Smooth muscle cell (in vitro differentiated cells): ENCODE measurements at regions not wholly inside any gene's neighbourhood (a gene's known extent, or its start where the extent isn't known, plus 50 kb on each side); places are given as distances from the start of the nearest gene placed in this dataset.

Experiments
- DNase-seq: peaks from one replicate; lab custom pipeline; 2025; ENCODE audit not compliant: unreplicated experiment; lab: John Stamatoyannopoulos, UW
- H2AFZ ChIP-seq: fragments of 200-600 bp; sonication (generic); 2 replicates; pipeline ENCODE4 v1.6.0; 2016; ENCODE audit warnings: antibody characterized with exemption, low read depth, mild to moderate bottlenecking
- H3F3A ChIP-seq: fragments of 200-600 bp; sonication (generic); 2 replicates; pipeline ENCODE4 v1.6.0; 2017; ENCODE audit warnings: antibody characterized with exemption, low read depth
- H3K27ac ChIP-seq: fragments of 200-600 bp; sonication (generic); 2 replicates; pipeline ENCODE4 v1.5.1; 2016; ENCODE audit warnings: low read depth, mild to moderate bottlenecking
- H3K27me3 ChIP-seq: fragments of 200-600 bp; sonication (generic); 2 replicates; pipeline ENCODE4 v1.6.1; 2016; ENCODE audit warnings: low read depth, mild to moderate bottlenecking
- H3K36me3 ChIP-seq: fragments of 200-600 bp; sonication (generic); 2 replicates; pipeline ENCODE4 v1.5.1; 2016; ENCODE audit warnings: low read depth
- H3K4me1 ChIP-seq: fragments of 200-600 bp; sonication (generic); 2 replicates; pipeline ENCODE4 v1.5.1; 2016; ENCODE audit warnings: low read depth
- H3K4me2 ChIP-seq: fragments of 200-600 bp; sonication (generic); 2 replicates; pipeline ENCODE4 v1.6.0; 2016; ENCODE audit warnings: mild to moderate bottlenecking
- H3K4me3 ChIP-seq: fragments of 200-600 bp; sonication (generic); 2 replicates; pipeline ENCODE4 v1.5.1; 2016; ENCODE audit warnings: mild to moderate bottlenecking
- H3K79me2 ChIP-seq: fragments of 200-600 bp; sonication (generic); 2 replicates; pipeline ENCODE4 v1.6.0; 2016; ENCODE audit warnings: low read depth, mild to moderate bottlenecking
- H3K9ac ChIP-seq: fragments of 200-600 bp; sonication (generic); 2 replicates; pipeline ENCODE4 v1.6.0; 2016; ENCODE audit warnings: low read depth
- H3K9me3 ChIP-seq: fragments of 200-600 bp; sonication (generic); replicated peaks from 2 replicates; pipeline ENCODE4 v1.5.1; 2016; ENCODE audit warnings: low read depth
- H4K20me1 ChIP-seq: fragments of 200-600 bp; sonication (generic); 2 replicates; pipeline ENCODE4 v1.6.0; 2016; ENCODE audit warnings: low read depth
- WGBS: methylation state at CpG from one replicate; pipeline ENCODE4 v1.1.7; 2016; ENCODE audit warnings: low lambda C conversion rate; 5-methylcytosine and 5-hydroxymethylcytosine counted together
- TF ChIP-seq, protein P1 (sequence below): fragments of 200-600 bp; sonication (generic); IDR thresholded peaks from 2 replicates; pipeline ENCODE4 v1.5.1; 2017; ENCODE audit warnings: borderline replicate concordance, mild to moderate bottlenecking, antibody characterized with exemption; ENCODE audit not compliant: insufficient read depth, poor library complexity, severe bottlenecking

DNA sequence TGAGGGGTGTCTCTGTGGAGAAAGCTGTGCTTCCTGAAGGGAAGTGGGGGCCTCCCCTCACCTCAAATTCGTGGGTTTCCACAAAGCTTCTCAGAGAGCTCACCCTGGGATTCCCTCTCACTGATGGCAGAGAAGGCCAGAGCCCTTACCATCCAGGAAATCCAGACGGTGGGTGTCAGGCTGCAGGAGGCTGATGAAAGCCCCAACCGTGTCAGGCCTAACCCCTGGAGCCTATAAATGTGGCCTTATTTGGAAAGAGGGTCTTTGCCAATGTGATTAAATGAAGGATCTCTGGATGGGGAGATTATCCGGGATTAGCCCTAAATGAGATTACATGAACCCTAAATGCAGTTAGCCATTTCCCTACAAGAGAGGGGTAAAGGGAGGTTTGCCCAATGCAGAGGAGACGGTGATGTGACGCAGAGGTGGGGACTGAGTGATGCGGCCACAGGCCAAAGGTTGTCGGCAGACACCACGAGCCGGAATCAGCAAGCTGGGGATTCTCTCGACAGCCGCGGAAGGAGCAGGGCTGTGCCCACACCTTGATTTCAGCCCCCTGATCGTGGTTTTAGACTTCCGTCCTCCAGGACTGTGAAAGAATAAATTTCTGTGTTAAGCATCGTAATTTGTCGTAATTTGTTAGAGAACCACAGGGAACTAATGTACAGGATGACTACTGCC, 82.6 kb downstream of the TOMM20 start:
- no peaks in the 10 kb centered on the region for H3K27me3 ChIP-seq
- peaks cover 5% of the 10 kb centered on the region for H3K4me1 ChIP-seq
- H3K4me2 ChIP-seq, result no peak overlapping the region
- WGBS, result 88% methylated on average over 17 of the region's 17 CpGs
- no peaks in the 10 kb centered on the region for H3K36me3 ChIP-seq
- no peak overlapping the region for H2AFZ ChIP-seq
- DNase-seq, result no peak
- no peaks in the 10 kb centered on the region for H4K20me1 ChIP-seq
- peak overlapping the region; percentile 1 for H3K27ac ChIP-seq
- TF ChIP-seq, protein P1, sequence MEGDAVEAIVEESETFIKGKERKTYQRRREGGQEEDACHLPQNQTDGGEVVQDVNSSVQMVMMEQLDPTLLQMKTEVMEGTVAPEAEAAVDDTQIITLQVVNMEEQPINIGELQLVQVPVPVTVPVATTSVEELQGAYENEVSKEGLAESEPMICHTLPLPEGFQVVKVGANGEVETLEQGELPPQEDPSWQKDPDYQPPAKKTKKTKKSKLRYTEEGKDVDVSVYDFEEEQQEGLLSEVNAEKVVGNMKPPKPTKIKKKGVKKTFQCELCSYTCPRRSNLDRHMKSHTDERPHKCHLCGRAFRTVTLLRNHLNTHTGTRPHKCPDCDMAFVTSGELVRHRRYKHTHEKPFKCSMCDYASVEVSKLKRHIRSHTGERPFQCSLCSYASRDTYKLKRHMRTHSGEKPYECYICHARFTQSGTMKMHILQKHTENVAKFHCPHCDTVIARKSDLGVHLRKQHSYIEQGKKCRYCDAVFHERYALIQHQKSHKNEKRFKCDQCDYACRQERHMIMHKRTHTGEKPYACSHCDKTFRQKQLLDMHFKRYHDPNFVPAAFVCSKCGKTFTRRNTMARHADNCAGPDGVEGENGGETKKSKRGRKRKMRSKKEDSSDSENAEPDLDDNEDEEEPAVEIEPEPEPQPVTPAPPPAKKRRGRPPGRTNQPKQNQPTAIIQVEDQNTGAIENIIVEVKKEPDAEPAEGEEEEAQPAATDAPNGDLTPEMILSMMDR, result no peak
- no peak overlapping the region for H3K4me3 ChIP-seq
- no peaks in the 10 kb centered on the region for H3K9me3 ChIP-seq
- H3F3A ChIP-seq, result peaks cover 4% of the 10 kb centered on the region
- H3K9ac ChIP-seq, result no peak overlapping the region
- no peaks in the 10 kb centered on the region for H3K79me2 ChIP-seq

DNA sequence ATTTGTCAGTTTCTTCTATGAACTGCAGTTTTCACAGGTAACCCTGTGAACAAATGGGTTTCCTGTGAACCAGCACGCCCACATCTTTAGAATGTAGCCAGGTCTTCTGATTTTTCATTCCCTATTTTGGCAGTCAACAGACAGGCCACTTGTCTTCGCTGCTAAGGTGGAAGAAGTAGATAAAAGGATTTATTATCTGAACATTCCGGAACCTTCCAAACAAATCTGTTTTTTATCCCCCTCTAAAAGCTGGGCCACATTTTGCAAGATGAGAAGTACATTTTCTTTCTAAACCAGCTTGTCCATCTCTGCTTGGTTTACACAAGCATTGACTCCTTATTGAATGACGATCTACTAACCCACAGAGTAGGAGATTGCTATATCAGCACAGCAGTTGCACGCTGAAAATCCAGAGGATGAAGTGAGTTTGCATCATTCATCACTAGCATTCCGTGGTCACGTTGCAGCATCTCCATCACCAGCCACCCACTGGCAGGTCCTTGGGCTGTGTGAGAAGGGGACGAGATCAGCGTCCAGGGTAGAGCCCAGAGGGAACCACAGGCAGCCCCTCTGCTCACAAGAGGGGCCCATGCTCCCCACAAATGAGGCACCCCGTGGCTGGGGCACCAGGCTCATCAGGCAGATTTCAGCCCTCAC, 83.5 kb downstream of the TOMM20 start:
- no peaks in the 10 kb centered on the region for H3K79me2 ChIP-seq
- peaks cover 5% of the 10 kb centered on the region for H3K4me1 ChIP-seq
- no peaks in the 10 kb centered on the region for H3K27me3 ChIP-seq
- H3K9me3 ChIP-seq, result no peaks in the 10 kb centered on the region
- no peak overlapping the region for H3K4me2 ChIP-seq
- H3K4me3 ChIP-seq, result no peak overlapping the region
- no peak overlapping the region for H2AFZ ChIP-seq
- WGBS, result 46% methylated on average over 10 of the region's 10 CpGs
- H3K27ac ChIP-seq, result peak overlapping the region; percentile 1
- TF ChIP-seq, protein P1, result no peak
- DNase-seq, result no peak
- H3F3A ChIP-seq, result peaks cover 4% of the 10 kb centered on the region
- H3K36me3 ChIP-seq, result no peaks in the 10 kb centered on the region
- H3K9ac ChIP-seq, result no peak overlapping the region
- H4K20me1 ChIP-seq, result no peaks in the 10 kb centered on the region

DNA sequence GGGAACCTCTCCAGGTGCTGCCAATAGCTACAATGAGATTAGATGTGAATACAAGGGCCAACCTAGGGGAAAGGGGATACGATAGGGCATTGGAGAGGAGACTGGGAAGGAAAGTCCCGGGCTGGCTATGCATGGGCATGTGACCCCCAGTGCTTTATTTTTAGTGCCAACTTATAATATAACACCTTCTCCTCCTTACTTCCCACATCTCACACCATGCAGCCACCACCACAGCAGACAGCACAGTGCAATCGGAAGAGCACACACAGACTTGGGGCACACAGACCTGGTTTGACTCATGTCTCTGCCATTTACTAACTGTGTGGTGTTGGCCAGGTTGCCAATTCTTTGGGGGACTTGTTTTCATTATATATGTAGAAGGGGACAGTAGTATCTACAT, 85.4 kb downstream of the TOMM20 start:
- no peaks in the 10 kb centered on the region for H4K20me1 ChIP-seq
- H3K9me3 ChIP-seq, result no peaks in the 10 kb centered on the region
- H3K79me2 ChIP-seq, result no peaks in the 10 kb centered on the region
- DNase-seq, result no peak
- no peak overlapping the region for H3K4me2 ChIP-seq
- H3K27ac ChIP-seq, result no peak overlapping the region
- WGBS, result 97% methylated on average over 3 of the region's 3 CpGs
- no peak overlapping the region for H3K9ac ChIP-seq
- H3K4me3 ChIP-seq, result no peak overlapping the region
- TF ChIP-seq, protein P1, result no peak
- H3F3A ChIP-seq, result peaks cover 4% of the 10 kb centered on the region
- peaks cover 5% of the 10 kb centered on the region for H3K4me1 ChIP-seq
- no peaks in the 10 kb centered on the region for H3K27me3 ChIP-seq
- no peak overlapping the region for H2AFZ ChIP-seq
- no peaks in the 10 kb centered on the region for H3K36me3 ChIP-seq
